NCI-H524 treated with DMSO at 0.1 percent for 48 hours (cell line): ENCODE measurements at regions not wholly inside any gene's neighbourhood (a gene's known extent, or its start where the extent isn't known, plus 50 kb on each side); places are given as distances from the start of the nearest gene placed in this dataset.

Source experiments
- DNase-seq: peaks from one replicate; lab custom pipeline; 2025; lab: John Stamatoyannopoulos, UW

DNA sequence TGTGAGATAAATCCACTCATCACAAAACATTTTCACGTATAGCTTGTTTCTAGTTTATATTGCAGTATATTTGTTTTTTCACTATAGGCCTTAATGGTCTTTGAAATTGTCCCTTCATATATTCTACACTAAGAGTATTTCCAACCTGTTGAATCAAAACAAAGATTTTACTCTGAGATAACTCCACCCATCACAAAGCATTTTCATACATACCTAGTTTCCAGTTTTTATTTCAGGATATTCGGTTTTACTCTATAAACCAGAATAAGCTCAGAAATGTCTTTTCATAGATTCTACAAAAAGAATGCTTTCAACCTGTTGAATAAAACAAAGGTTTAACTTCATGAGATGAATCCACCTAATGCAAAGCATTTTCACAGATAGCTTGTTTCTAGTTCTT lies 1528.7 kb downstream of the UQCRFS1 start:
- DNase-seq = no peak

DNA sequence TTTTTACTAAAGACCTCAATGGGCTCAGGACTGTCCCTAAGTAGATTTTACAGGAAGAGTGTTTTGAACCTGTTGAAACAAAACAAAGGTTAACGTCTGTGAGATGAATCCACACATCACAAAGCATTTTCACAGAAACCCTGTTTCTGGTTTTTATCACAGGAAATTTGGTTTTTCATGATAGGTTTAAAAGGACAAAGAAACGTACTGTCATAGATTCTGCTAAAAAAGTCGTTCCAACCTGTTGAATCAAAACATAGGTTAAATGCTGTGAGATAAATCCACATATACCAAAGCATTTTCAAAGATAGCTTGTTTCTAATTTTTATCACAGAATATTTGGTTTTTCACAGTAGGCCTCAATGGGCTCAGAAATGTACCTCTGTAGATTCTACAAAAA lies 1531.0 kb downstream of the UQCRFS1 start:
- DNase-seq = no peak

DNA sequence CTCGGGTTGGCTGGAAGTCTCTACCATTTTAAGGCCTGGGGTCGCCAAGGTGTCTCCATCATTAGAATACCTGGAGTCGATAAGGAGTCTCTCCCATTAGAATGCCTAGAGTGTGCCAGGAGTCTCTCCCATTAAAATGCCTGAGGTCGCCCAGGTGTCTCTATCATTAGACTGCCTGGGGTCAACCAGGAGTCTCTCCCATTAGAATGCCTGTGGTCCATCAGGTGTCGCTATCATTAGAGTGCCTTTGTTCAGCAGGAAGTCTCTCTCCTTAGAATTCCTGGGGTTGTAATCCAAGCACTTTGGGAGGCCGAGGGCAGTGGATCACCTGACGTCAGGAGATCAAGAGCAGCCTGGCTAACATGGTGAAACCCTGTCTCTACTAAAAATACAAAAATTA lies 1533.0 kb downstream of the UQCRFS1 start:
- no peak for DNase-seq

DNA sequence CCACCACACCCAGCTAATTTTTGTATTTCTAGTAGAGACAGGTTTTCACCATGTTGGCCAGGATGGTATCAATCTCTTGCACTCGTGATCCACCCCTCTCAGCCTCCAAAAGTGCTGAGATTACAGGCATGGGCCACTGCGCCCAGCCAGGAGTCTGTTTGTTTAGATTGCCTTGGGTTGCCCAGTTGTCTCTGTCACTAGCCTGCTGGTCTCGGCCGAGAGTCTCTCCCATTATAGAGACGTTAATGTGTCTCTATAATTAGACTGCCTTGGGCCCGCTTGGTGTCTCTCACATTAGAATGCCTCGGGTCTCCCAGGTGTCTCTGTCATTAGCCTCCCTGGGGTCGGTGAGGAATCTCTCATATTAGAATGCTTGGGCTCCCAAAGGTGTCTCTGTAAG lies 1533.6 kb downstream of the UQCRFS1 start:
- DNase-seq = no peak

DNA sequence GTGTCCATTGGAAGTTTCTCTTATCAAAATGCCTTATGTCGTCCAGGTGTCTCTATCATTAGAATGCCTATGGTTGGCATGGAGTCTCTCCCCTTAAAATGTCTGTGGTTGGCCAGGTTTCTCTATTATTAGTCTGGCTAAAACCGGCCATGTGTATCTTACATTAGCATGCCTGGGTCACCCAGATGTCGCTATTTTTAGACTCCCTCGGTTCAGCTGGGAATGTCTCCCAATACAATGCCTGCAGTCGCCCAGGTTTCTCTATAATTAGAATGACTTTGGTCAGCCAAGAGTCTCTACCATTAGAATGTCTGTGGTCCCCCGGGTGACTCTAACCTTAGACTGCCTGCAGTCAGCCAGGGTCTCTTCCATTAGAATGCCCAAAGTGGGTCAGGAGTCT lies 1536.1 kb downstream of the UQCRFS1 start:
- no peak for DNase-seq

DNA sequence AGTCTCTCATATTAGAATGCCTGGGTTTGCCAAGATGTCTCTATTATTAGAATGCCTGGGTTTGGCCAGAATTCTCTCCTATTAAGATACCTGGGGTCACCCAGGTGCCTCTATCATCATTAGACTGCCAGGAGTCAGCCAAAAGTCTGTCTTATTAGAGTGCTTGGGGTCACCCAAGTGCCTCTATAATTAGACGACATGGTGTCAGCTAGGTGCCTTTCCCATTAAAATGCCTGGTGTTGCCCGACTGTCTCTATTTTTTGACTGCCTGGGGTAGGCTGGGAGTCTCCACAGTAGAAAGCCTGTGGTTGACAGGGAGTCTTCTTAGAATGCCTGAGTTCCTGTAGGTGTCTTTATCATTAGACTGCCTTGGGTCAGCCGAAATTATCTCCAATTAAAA lies 1536.6 kb downstream of the UQCRFS1 start:
- DNase-seq = no peak

DNA sequence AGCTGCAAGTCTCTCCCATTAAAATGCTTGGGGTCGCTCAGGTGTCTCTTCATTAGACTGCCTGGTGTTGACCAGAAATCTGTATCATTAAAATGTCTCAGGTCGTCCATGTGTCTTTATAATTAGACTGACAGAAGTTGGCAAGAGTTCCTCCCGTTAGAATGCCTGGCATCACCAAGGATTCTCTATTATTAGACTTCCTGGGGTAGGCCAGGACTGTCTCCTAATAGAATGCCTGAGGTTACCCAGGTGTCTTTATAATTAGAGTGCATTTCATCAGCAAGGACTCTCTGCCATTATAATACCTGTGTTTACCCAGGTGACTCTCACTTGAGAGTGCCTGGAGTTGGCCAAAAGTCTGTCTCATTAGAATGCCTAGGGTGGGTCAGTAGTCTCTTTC lies 1537.2 kb downstream of the UQCRFS1 start:
- DNase-seq = no peak

DNA sequence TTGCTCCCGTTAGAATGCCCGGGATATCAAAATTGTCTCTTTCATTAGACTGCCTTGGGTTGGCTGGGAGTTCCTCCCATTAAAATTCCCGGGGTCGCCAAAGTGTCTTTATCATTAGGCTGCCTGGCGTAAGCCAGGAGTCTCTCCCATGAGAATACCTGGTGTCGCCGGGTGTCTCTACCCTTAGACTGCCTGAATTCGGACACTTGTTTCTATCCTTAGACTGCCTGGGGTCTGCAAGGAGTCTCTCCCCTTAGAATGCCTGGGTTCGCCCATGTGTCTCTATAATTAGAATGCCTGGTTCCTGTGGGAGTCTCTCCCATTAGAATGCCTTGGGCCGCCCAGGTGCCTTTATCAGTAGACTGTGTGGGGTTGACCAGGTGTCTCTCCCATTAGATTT lies 1538.2 kb downstream of the UQCRFS1 start:
- no peak for DNase-seq

DNA sequence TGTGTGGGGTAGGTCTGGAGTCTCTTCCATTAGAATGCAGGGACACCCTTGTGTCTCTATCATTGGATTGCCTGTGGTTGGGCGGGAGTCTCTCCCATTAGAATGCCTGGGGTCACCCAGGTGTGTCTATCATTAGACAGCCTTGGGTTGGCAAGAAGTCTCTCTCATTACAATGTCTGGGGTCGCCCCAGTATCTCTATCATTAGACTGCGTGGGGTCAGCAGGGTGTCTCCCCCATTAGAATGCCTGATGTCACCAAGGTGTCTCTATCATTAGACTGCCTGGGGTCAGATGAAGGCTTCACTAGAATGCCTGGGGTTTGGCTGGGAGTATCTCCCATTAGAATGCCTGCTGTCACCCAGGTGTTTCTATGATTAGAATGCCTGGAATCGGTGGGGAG lies 1539.0 kb downstream of the UQCRFS1 start:
- no peak for DNase-seq

DNA sequence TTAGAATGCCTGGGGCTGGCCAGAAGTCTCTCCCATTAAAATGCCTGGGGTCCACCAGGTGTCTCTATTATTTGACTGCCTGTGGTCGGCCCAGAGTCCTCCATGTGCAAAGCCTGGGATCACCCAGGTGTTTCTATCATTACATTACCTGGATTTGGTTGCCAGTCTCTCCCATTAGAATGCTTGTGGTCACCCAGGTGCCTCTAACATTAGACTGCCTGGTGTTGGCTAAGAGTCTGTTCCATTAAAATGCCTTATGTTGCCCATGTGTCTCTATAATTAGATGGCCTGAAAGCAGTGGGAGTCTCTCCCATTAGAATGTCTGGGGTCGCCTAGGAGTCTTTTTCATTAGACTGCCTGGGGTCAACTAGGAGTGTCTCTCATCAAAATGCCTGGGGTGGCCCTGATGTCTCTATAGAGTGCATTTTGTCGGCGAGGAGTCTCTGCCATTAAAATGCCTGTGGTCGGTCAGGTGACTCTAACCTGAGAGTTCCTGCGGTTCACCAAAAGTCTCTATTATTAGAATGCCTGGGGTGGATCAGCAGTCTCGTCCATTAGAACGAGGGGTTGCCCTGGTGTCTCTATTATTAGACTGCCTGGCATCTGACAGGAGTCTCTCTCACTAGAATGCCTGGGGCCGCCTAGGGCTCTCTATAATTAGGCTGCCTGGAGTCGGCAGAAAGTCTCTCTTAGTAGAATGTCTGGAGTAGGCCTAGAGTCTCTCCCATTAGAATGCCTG lies 1540.5 kb downstream of the UQCRFS1 start:
- DNase-seq = no peak

DNA sequence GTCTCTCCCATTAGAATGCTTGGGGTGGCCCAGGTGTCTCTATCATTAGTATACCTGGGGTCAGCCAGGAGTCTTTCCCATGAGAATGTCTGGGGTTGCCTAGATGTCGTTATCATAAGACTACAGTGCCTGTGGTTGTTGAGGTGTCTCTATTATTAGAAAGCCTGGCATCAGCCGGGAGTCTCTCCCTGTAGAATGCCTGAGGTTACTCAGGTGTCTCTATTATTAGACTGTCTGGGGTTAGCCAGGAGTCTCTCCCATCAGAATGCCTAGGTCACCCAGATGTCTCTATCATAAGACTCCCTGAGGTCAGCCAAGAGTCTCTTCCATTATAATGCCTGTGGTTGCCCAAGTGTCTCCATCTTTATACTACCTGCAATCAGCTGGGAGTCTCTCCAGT lies 1541.1 kb downstream of the UQCRFS1 start:
- DNase-seq = no peak

DNA sequence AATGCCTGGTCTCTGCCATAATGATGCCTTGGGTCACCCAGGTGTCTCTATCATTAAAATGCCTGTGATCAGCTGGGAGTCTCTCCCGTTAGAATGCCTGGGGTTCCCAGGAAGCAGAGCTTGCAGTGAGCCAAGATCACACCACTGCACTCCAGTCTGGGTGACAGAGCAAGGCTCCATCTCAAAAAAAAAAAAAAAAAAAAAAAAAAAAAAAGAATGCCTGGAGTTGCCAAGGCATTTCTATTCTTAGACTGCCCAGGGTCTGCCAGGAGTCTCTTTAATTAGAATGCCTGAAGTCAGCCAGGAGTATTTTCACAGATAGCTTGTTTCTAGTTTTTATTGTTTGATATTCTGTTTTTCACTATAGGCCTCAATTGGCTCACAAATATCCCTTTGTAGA lies 1552.5 kb downstream of the UQCRFS1 start:
- DNase-seq = no peak

DNA sequence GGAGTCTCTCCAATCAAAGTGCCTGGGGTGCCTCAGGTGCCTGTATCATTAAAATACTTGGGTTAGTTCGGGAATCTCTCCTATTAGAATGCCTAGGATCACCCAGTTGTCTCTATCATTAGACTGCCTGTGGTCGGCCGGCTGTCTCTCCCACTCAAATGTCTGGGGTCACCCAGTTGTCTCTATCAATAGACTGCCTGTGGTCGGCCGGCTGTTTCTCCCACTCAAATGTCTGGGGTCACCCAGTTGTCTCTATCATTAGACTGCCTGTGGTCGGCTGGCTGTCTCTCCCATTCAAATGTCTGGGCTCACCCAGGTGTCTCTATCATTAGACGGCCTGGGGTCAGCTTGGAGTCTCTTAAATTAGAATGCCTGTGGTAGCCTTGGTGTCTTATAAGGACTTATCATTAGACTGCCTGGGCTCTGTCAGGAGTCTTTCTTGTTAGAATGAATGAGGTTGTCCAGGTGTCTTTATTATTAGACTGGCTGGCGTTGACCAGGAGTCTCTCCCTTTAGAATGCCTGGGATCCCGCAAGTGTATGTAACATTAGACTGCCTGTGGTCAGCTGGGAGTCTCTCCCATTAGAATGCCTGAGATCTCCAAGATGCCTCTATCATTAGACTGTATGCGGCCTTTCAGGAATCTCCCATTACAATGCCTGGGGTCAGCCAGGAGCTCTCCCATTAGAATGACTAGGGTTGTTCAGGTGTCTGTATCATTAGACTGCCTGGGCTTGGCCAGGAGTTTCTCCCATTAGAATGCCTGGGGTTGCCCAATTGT lies 1555.5 kb downstream of the UQCRFS1 start:
- no peak for DNase-seq

DNA sequence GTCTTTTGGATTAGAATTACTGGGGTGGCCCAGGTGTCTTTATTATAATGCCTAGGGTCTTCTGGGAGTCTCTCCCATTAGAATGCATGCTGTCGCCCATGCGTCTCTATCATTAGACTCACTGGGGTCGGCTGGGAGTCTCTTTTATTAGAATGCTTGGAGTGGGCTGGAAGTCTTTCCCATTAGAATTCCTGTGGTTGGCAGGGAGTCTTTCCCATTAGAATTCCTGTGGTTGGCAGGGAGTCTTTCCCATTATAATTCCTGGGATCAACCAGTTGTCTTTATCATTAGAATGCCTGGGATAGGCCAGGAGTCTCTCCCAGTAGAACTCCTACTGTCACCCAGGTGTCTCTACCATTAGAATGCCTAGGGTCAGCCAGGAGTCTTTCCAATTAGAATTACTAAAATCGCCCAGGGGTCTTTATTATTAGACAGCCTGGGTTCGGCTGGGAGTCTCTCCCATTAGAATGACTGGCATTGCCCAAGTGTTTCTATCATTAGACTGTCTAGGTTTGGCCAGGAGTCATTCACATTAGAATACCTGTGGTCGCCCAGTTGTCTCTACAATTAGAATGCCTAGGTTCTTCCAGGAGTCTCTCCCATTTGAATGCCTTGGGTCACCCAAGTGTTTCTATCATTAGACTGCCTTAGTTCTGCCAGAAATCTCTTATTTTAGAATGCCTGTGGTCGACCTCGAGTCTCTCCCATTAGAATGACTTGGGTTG lies 1558.5 kb downstream of the UQCRFS1 start:
- DNase-seq = no peak

DNA sequence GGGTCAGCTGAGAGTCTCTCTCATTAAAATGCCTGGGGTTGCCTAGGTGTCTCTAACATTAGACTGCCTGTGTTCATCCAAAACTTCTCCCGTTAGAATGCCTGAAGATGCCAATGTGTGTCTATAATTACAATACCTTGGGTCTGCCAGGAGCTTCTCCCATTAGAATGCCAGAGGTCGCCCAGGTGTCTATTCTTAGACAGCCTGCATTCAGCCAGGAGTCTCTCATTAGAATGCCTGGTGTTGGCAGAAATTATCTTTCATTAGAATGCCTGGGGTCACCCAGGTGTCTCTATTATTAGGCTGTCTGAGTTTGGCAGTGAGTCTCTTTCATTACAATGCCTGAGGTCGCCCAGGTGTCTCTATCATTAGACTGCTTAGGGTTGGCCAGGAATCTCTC lies 1560.2 kb downstream of the UQCRFS1 start:
- no peak for DNase-seq

DNA sequence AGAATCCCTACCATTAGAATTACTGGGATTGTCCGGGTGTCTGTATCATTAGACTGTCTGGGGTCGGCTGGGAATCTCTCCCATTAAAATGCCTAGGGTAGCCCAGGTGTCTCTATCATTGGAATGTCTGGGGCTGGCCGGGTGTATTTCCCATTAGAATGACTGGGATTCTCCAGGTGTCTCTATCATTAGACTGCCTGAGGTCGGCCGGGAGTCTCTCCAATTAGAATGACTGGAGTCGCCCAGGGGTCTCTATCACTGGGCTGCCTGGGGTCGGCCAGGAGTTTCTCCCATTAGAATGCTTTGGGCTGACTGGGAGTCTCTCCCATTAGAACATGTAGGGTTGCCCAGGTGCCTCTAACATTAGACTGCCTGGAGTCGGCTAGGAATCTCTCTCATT lies 1560.7 kb downstream of the UQCRFS1 start:
- no peak for DNase-seq

DNA sequence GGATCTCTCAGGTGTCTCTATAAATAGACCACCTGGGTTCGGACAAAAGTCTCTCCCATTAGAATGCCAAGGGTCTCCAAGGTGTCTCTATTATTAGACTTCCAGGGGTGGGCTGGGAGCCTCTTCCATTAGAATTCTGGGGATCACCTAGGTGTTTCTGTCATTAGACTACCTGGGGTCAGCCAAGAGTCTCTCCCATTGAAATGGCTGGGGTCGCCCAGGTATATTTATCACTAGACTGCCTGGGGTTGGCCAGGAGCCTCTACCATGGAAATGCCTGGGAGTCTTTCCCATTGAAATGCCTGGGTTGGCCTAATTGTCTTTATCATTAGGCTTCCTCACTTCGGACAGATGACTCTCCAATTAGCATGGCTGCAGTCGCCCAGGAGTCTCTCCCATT lies 1565.5 kb downstream of the UQCRFS1 start:
- DNase-seq = no peak

DNA sequence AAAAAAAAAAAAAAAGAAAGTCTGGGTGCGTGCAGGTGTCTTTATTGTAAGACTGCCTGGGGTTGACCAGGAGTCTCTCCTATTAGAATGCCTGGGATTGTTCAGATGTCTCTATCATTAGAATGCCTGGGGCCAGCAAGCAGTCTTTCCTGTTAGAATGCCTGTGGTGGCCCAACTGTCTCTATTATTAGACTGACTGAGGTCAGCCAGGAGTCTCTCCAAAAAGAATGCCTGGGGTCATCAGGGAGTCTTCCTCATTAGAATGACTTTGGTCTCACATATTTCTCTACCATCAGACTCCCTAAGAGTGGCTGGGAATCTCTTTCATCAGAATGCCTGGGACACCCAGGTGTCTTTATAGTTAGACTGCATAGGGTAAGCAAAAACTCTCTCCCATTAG lies 1577.5 kb downstream of the UQCRFS1 start:
- DNase-seq = no peak

DNA sequence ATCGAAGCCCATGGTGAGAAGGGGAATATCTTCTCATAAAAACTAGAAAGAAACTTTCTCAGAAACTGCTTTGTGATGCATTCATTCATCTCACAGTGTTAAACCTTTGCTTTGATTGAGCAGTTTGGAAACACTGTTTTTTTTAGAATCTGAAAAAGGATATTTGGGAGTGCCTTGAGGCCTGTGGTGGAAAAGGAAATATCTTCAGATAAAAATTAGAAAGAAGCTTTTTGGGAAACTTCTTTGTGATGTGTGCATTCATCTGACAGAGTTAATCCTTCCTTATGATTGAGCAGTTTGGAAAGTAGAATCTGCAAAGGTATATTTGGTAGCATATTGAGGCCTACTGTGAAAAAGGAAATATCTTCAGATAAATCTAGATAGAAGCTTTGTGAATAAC lies 1594.9 kb downstream of the UQCRFS1 start:
- DNase-seq = no peak

DNA sequence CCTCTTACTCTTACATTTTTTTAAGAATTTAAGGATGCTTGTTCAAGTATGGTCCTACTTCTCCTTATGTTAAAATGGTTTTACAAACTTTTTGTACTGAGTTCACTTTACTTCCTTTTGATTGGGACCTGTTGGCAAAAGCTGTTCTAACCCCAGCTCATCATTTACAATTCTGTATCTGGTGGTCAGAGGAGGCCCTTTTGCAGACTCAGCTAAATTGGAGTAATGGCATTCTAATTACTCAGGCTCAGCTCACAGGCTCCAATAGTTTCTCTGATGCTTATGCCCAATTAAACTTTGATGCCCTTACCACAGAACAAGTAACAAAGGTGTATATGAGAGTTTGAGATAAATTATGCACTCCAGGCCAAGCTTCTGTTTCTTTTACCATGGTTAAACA lies 1632.0 kb downstream of the UQCRFS1 start:
- no peak for DNase-seq
